ENCODE measurements at regions not wholly inside any gene's neighbourhood (a gene's known extent, or its start where the extent isn't known, plus 50 kb on each side); places are given as distances from the start of the nearest gene placed in this dataset.

DNA sequence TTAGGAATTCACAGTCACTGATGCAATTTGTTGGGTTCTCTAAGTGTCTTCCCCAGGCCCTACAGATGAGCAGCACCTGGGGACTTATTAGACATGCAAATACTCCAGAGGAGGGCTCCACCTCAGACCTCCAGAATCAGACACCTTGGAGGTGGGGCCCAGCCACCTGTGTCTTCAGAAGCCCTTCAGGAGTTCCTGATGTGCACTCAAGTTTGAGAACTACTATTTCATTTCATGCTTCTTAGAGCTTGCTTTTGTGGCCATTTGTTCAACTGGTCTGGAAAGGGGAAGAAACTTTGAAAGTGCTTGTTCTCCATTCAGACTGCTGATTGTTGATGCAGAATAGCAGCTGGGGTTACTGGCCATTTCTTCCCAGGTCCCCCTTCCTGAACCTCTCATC is 472.0 kb downstream of the COG6 start:
- Histone ChIP-seq H2BK12ac (ENCODE audit: low read length in 2 of 2) (no peak overlapping the region), H2BK15ac (ENCODE audit: low read depth, poor library complexity, severe bottlenecking) (no peak overlapping the region), H3K4me2 (ENCODE audit: low read length, poor library complexity, severe bottlenecking) (no peak overlapping the region), H2BK5ac (ENCODE audit: low read depth, low read length, poor library complexity, severe bottlenecking) (no peak overlapping the region), H4K8ac (ENCODE audit: low read length) (no peak overlapping the region), H4K91ac (ENCODE audit: low read length) (no peak overlapping the region), H3K79me1 (replicated peaks; ENCODE audit: low read length, poor library complexity, severe bottlenecking) (no peaks in the 10 kb centered on the region), H3K9me3 (ENCODE audit: control insufficient read depth, low read length) (no peaks in the 10 kb centered on the region), H3K4ac (ENCODE audit: low read depth in 1 of 2, low read length in 2 of 2) (no peak overlapping the region), H3K4me1 (ENCODE audit: control insufficient read depth, insufficient read depth, low read depth, low read length) (peaks cover 4% of the 10 kb centered on the region), H3K4me3 (ENCODE audit: insufficient read depth in 1 of 2, low read depth in 1 of 2, low read length in 2 of 2) (no peak overlapping the region), H3K14ac (ENCODE audit: low read length in 2 of 2) (no peak overlapping the region), H3K9ac (ENCODE audit: low read length) (no peak overlapping the region), H3K36me3 (ENCODE audit: control insufficient read depth in 1 of 2, insufficient read depth in 2 of 2, low read depth in 1 of 2, low read length in 2 of 2) (no peaks in the 10 kb centered on the region), H2AFZ (ENCODE audit: low read depth, low read length) (no peak overlapping the region), H2BK120ac (ENCODE audit: low read depth, low read length) (no peak overlapping the region), H3K18ac (ENCODE audit: low read depth in 1 of 2, low read length in 2 of 2) (no peak overlapping the region), H2AK5ac (ENCODE audit: low read length, severe bottlenecking) (no peak overlapping the region), H3K27me3 (ENCODE audit: control insufficient read depth in 1 of 2, insufficient read depth in 1 of 2, low read length in 2 of 2) (no peaks in the 10 kb centered on the region), H3K23ac (ENCODE audit: low read length in 2 of 2) (no peak overlapping the region), H3K27ac (ENCODE audit: low read length, poor library complexity, severe bottlenecking) (no peak overlapping the region)
- DNase-seq = no peak

DNA sequence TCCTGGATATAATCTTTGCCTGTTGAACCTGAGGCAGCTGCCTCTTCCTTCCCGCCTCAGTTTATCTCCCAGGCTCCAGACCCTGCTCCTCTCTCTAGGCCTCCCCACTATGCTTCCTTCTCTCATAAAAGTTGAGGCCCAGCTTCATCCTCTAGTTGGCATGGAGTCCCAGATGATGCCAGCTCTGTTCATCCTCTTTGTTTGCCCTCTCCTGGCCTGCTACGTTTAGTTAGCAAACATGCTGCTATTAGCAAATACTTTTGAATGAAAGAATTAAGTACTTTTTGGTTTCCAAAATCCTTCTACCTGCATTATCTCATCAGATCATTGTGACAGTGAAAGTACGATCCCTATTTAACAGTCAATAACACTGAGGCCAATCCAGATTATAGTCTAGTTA is 472.5 kb downstream of the COG6 start:
- H2BK15ac ChIP-seq (ENCODE audit: low read depth, poor library complexity, severe bottlenecking) = no peak overlapping the region
- no peak for DNase-seq
- no peaks in the 10 kb centered on the region for H3K79me1 ChIP-seq (replicated peaks; ENCODE audit: low read length, poor library complexity, severe bottlenecking)
- no peak overlapping the region for H4K8ac ChIP-seq (ENCODE audit: low read length)
- H3K9ac ChIP-seq (ENCODE audit: low read length) = no peak overlapping the region
- no peaks in the 10 kb centered on the region for H3K36me3 ChIP-seq (ENCODE audit: control insufficient read depth in 1 of 2, insufficient read depth in 2 of 2, low read depth in 1 of 2, low read length in 2 of 2)
- no peak overlapping the region for H3K4ac ChIP-seq (ENCODE audit: low read depth in 1 of 2, low read length in 2 of 2)
- H3K9me3 ChIP-seq (ENCODE audit: control insufficient read depth, low read length) = no peaks in the 10 kb centered on the region
- H2AK5ac ChIP-seq (ENCODE audit: low read length, severe bottlenecking) = no peak overlapping the region
- H3K4me3 ChIP-seq (ENCODE audit: insufficient read depth in 1 of 2, low read depth in 1 of 2, low read length in 2 of 2) = no peak overlapping the region
- no peaks in the 10 kb centered on the region for H3K27me3 ChIP-seq (ENCODE audit: control insufficient read depth in 1 of 2, insufficient read depth in 1 of 2, low read length in 2 of 2)
- H2BK120ac ChIP-seq (ENCODE audit: low read depth, low read length) = no peak overlapping the region
- no peak overlapping the region for H2BK12ac ChIP-seq (ENCODE audit: low read length in 2 of 2)
- no peak overlapping the region for H3K14ac ChIP-seq (ENCODE audit: low read length in 2 of 2)
- no peak overlapping the region for H3K23ac ChIP-seq (ENCODE audit: low read length in 2 of 2)
- peaks cover 4% of the 10 kb centered on the region for H3K4me1 ChIP-seq (ENCODE audit: control insufficient read depth, insufficient read depth, low read depth, low read length)
- no peak overlapping the region for H3K18ac ChIP-seq (ENCODE audit: low read depth in 1 of 2, low read length in 2 of 2)
- no peak overlapping the region for H3K4me2 ChIP-seq (ENCODE audit: low read length, poor library complexity, severe bottlenecking)
- H2AFZ ChIP-seq (ENCODE audit: low read depth, low read length) = no peak overlapping the region
- no peak overlapping the region for H4K91ac ChIP-seq (ENCODE audit: low read length)
- no peak overlapping the region for H2BK5ac ChIP-seq (ENCODE audit: low read depth, low read length, poor library complexity, severe bottlenecking)
- H3K27ac ChIP-seq (ENCODE audit: low read length, poor library complexity, severe bottlenecking) = no peak overlapping the region
- WGBS = 90% methylated on average over 3 of the region's 3 CpGs

DNA sequence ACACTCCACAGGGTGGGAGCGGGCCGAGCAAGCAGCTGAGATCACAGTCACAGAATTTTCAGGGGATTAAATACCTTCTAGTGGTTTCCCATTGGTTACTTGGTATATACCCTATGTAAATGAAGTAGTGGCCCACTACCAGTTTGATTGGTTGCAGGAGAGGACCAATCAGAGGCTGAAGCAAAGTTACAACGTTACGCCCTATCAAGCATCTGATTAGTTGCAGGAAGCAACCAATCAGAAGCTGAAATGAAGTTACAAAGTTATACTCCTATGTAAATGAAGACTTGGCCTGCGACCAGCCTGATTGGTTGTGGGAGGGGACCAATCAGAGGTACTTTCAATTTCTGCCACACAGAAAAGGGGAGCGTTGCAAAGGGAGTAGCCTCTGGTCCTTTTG is 474.0 kb downstream of the COG6 start:
- no peak overlapping the region for H2BK12ac ChIP-seq (ENCODE audit: low read length in 2 of 2)
- no peaks in the 10 kb centered on the region for H3K79me1 ChIP-seq (replicated peaks; ENCODE audit: low read length, poor library complexity, severe bottlenecking)
- H4K8ac ChIP-seq (ENCODE audit: low read length) = no peak overlapping the region
- no peak overlapping the region for H3K14ac ChIP-seq (ENCODE audit: low read length in 2 of 2)
- no peak overlapping the region for H2BK5ac ChIP-seq (ENCODE audit: low read depth, low read length, poor library complexity, severe bottlenecking)
- H3K36me3 ChIP-seq (ENCODE audit: control insufficient read depth in 1 of 2, insufficient read depth in 2 of 2, low read depth in 1 of 2, low read length in 2 of 2) = no peaks in the 10 kb centered on the region
- no peak overlapping the region for H2BK15ac ChIP-seq (ENCODE audit: low read depth, poor library complexity, severe bottlenecking)
- no peak overlapping the region for H3K4me2 ChIP-seq (ENCODE audit: low read length, poor library complexity, severe bottlenecking)
- peaks cover 4% of the 10 kb centered on the region for H3K4me1 ChIP-seq (ENCODE audit: control insufficient read depth, insufficient read depth, low read depth, low read length)
- DNase-seq = no peak
- no peak overlapping the region for H4K91ac ChIP-seq (ENCODE audit: low read length)
- 93% methylated on average over 5 of the region's 6 CpGs for WGBS
- H3K18ac ChIP-seq (ENCODE audit: low read depth in 1 of 2, low read length in 2 of 2) = no peak overlapping the region
- H3K9me3 ChIP-seq (ENCODE audit: control insufficient read depth, low read length) = no peaks in the 10 kb centered on the region
- no peaks in the 10 kb centered on the region for H3K27me3 ChIP-seq (ENCODE audit: control insufficient read depth in 1 of 2, insufficient read depth in 1 of 2, low read length in 2 of 2)
- H2BK120ac ChIP-seq (ENCODE audit: low read depth, low read length) = no peak overlapping the region
- H3K9ac ChIP-seq (ENCODE audit: low read length) = no peak overlapping the region
- H3K23ac ChIP-seq (ENCODE audit: low read length in 2 of 2) = no peak overlapping the region
- no peak overlapping the region for H3K4ac ChIP-seq (ENCODE audit: low read depth in 1 of 2, low read length in 2 of 2)
- no peak overlapping the region for H3K27ac ChIP-seq (ENCODE audit: low read length, poor library complexity, severe bottlenecking)
- H3K4me3 ChIP-seq (ENCODE audit: insufficient read depth in 1 of 2, low read depth in 1 of 2, low read length in 2 of 2) = no peak overlapping the region
- no peak overlapping the region for H2AK5ac ChIP-seq (ENCODE audit: low read length, severe bottlenecking)
- H2AFZ ChIP-seq (ENCODE audit: low read depth, low read length) = no peak overlapping the region

DNA sequence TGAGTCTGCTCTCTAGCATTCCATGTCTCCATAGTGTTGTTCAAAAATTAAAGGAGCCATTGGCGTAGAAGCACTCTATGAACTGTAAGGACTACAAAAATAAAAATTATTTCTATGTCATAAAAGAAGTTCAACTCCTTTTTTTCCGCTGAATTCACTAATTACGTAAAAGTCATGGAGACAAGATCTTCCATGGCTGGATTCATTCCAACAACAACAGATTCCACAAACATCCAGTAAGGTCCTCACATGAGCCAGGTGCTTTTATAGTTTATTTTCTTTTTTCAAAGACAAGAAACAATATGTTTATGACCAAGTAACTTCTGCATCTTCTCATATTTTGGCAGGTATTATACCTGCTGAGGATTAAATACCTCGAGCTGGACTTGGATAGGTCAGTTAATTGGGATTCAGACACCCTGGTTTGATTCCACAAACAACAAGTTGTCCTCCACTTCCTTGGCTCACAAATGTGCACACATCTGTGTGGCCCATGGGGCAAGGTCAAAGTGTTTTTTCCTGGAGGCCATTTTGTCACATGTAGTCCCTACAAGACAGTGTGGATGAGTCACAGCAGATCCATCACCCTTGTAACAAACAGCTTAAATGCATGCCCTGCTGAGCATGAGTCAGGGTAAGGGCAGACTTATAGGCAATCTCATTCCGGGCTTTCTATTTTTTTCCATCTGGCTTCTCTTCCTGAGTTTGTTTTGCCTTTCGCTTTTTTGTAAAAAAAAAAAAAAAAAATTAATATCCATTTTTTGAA is 475.6 kb downstream of the COG6 start:
- H4K91ac ChIP-seq (ENCODE audit: low read length) = no peak overlapping the region

More for the DNA sequence above, 475.6 kb downstream of the COG6 start:
- H4K8ac ChIP-seq (ENCODE audit: low read length) = no peak overlapping the region
- no peak overlapping the region for H3K14ac ChIP-seq (ENCODE audit: low read length in 2 of 2)
- H2AFZ ChIP-seq (ENCODE audit: low read depth, low read length) = no peak overlapping the region
- no peak overlapping the region for H3K18ac ChIP-seq (ENCODE audit: low read depth in 1 of 2, low read length in 2 of 2)
- H2AK5ac ChIP-seq (ENCODE audit: low read length, severe bottlenecking) = no peak overlapping the region
- H3K23ac ChIP-seq (ENCODE audit: low read length in 2 of 2) = no peak overlapping the region
- no peak overlapping the region for H3K4ac ChIP-seq (ENCODE audit: low read depth in 1 of 2, low read length in 2 of 2)
- 91% methylated on average over 4 of the region's 6 CpGs for WGBS
- H3K9ac ChIP-seq (ENCODE audit: low read length) = no peak overlapping the region
- no peak overlapping the region for H3K4me2 ChIP-seq (ENCODE audit: low read length, poor library complexity, severe bottlenecking)
- no peak overlapping the region for H3K27ac ChIP-seq (ENCODE audit: low read length, poor library complexity, severe bottlenecking)
- peak; percentile 69 for DNase-seq
- H3K4me1 ChIP-seq (ENCODE audit: control insufficient read depth, insufficient read depth, low read depth, low read length) = peaks cover 3% of the 10 kb centered on the region
- H2BK15ac ChIP-seq (ENCODE audit: low read depth, poor library complexity, severe bottlenecking) = no peak overlapping the region
- no peaks in the 10 kb centered on the region for H3K36me3 ChIP-seq (ENCODE audit: control insufficient read depth in 1 of 2, insufficient read depth in 2 of 2, low read depth in 1 of 2, low read length in 2 of 2)
- no peak overlapping the region for H2BK5ac ChIP-seq (ENCODE audit: low read depth, low read length, poor library complexity, severe bottlenecking)
- H2BK120ac ChIP-seq (ENCODE audit: low read depth, low read length) = no peak overlapping the region
- H3K27me3 ChIP-seq (ENCODE audit: control insufficient read depth in 1 of 2, insufficient read depth in 1 of 2, low read length in 2 of 2) = no peaks in the 10 kb centered on the region
- H3K79me1 ChIP-seq (replicated peaks; ENCODE audit: low read length, poor library complexity, severe bottlenecking) = no peaks in the 10 kb centered on the region
- H3K4me3 ChIP-seq (ENCODE audit: insufficient read depth in 1 of 2, low read depth in 1 of 2, low read length in 2 of 2) = no peak overlapping the region
- no peak overlapping the region for H2BK12ac ChIP-seq (ENCODE audit: low read length in 2 of 2)
- no peaks in the 10 kb centered on the region for H3K9me3 ChIP-seq (ENCODE audit: control insufficient read depth, low read length)
